GM12878 (cell line): ENCODE measurements at regions not wholly inside any gene's neighbourhood (a gene's known extent, or its start where the extent isn't known, plus 50 kb on each side); places are given as distances from the start of the nearest gene placed in this dataset.

Experiments used
- ATAC-seq: fragments of 200-7000 bp; cut with Tn5 transposase; 3 replicates; pipeline ENCODE4 v1.9.1; 2020; ENCODE audit warnings: mild to moderate bottlenecking, moderate library complexity
- BruUV-seq: library from RNA; stranded (reverse); fragments of 400-500 nt; replicated peaks from 2 replicates; lab custom pipeline; 2021; lab: Mats Ljungman, UMichigan
- CTCF ChIA-PET: fragments of 300-600 bp; sonication (Branson Sonifier 250); formaldehyde crosslinking; extraction: SDS; loops from one replicate; lab custom pipeline; 2021; ENCODE audit warnings: inconsistent platforms; lab: Yijun Ruan, JAX
- POLR2A ChIA-PET: fragments of 350-600 bp; formaldehyde crosslinking; extraction: SDS; loops from one replicate; lab custom pipeline; 2021; ENCODE audit warnings: inconsistent platforms; lab: Charles Lee
- RAD21 ChIA-PET: fragments of 300-600 bp; sonication (Branson Sonifier 250); formaldehyde crosslinking; loops from one replicate; lab custom pipeline; 2023; ENCODE audit warnings: antibody characterized with exemption; ENCODE audit not compliant: unreplicated experiment; lab: Charles Lee
- SMC1A ChIA-PET: fragments of 300-600 bp; sonication (Branson Sonifier 250); formaldehyde crosslinking; loops from one replicate; lab custom pipeline; 2023; ENCODE audit not compliant: unreplicated experiment, uncharacterized antibody; lab: Charles Lee
- DNase-seq: peaks from one replicate; pipeline ENCODE4 v3.0.0-alpha.2; 2011; ENCODE audit warnings: low read depth, low spot score
- FAIRE-seq: peaks from 3 replicates; lab custom pipeline; 2011; peaks lifted over from hg19 to GRCh38; lab: Jason Lieb, UNC
- H2AFZ ChIP-seq: 2 replicates; pipeline ENCODE4 v1.6.0; 2011; ENCODE audit warnings: low read depth, low read length, control low read depth; ENCODE audit not compliant: control insufficient read depth
- H3K27ac ChIP-seq: 2 replicates; pipeline ENCODE4 v1.5.1; 2011; ENCODE audit warnings: control low read depth; ENCODE audit not compliant: control insufficient read depth, insufficient read depth
- H3K27me3 ChIP-seq, 2 experiments: replicated peaks in 1 of 2; 2 replicates each; pipeline versions ENCODE4 v1.6.0 to v1.6.1; 2011; ENCODE audit warnings: low read length in 1 of 2; ENCODE audit not compliant: control insufficient read depth in 2 of 2, insufficient read depth in 2 of 2
- H3K36me3 ChIP-seq, 2 experiments: 2 replicates each; pipeline ENCODE4 v1.5.1; 2011; ENCODE audit warnings: low read length in 1 of 2; ENCODE audit not compliant: control insufficient read depth in 2 of 2, insufficient read depth in 2 of 2
- H3K4me1 ChIP-seq: 2 replicates; pipeline ENCODE4 v1.6.1; 2011; ENCODE audit warnings: mild to moderate bottlenecking, low read length, moderate library complexity, mixed read lengths; ENCODE audit not compliant: control insufficient read depth, insufficient read depth
- H3K4me2 ChIP-seq: 2 replicates; pipeline ENCODE4 v1.6.0; 2011; ENCODE audit warnings: control low read depth; ENCODE audit not compliant: control insufficient read depth, insufficient read depth
- H3K4me3 ChIP-seq: fragments of 200-600 bp; sonication (generic); 2 replicates; pipeline ENCODE4 v1.5.1; 2016
- H3K79me2 ChIP-seq: 2 replicates; pipeline ENCODE4 v1.6.0; 2011; ENCODE audit warnings: low read length; ENCODE audit not compliant: control insufficient read depth, insufficient read depth
- H3K9ac ChIP-seq: 2 replicates; pipeline ENCODE4 v1.8.0; 2011; ENCODE audit warnings: low read length, control low read depth, mixed read lengths; ENCODE audit not compliant: control insufficient read depth, insufficient read depth
- H3K9me3 ChIP-seq: replicated peaks from 3 replicates; pipeline ENCODE4 v1.5.1; 2011; ENCODE audit warnings: mild to moderate bottlenecking, low read length; ENCODE audit not compliant: control insufficient read depth, insufficient read depth
- H4K20me1 ChIP-seq: 2 replicates; pipeline ENCODE4 v1.6.0; 2011; ENCODE audit not compliant: control insufficient read depth, insufficient read depth
- EED ChIP-seq: sonication (generic); IDR thresholded peaks from 2 replicates; pipeline ENCODE4 v1.6.1; 2016; ENCODE audit warnings: antibody characterized with exemption, low read depth
- GABPA ChIP-seq: IDR thresholded peaks from 2 replicates; pipeline ENCODE4 v1.6.1; 2014; ENCODE audit warnings: antibody characterized with exemption, low read depth, mild to moderate bottlenecking, inconsistent platforms
- IKZF1 ChIP-seq: fragments of 450-650 bp; conservative IDR thresholded peaks from 2 replicates; pipeline ENCODE4 v1.6.1; 2017; ENCODE audit warnings: antibody characterized with exemption, mild to moderate bottlenecking
- MEF2B ChIP-seq: fragments of 450-650 bp; IDR thresholded peaks from 2 replicates; pipeline ENCODE4 v1.6.1; 2018; ENCODE audit warnings: mild to moderate bottlenecking, moderate library complexity; ENCODE audit not compliant: partially characterized antibody, poor library complexity, severe bottlenecking
- MTA3 ChIP-seq: IDR thresholded peaks from 2 replicates; pipeline ENCODE4 v1.6.1; 2012; ENCODE audit warnings: low read length, inconsistent platforms, borderline replicate concordance
- MYC ChIP-seq: IDR thresholded peaks from 2 replicates; pipeline ENCODE4 v1.6.1; 2011; ENCODE audit warnings: mild to moderate bottlenecking, low read length, moderate library complexity, inconsistent platforms; ENCODE audit not compliant: insufficient read depth, insufficient replicate concordance, insufficient read length, severe bottlenecking
- NR2F1 ChIP-seq: fragments of 450-650 bp; conservative IDR thresholded peaks from 2 replicates; pipeline ENCODE4 v1.6.1; 2017; ENCODE audit warnings: mild to moderate bottlenecking
- POLR2AphosphoS2 ChIP-seq: IDR thresholded peaks from 2 replicates; pipeline ENCODE4 v1.6.1; 2011; ENCODE audit warnings: low read depth, mild to moderate bottlenecking, low read length, improper control_type of control experiment, moderate library complexity
- RELA ChIP-seq: fragments of 450-650 bp; IDR thresholded peaks from 2 replicates; pipeline ENCODE4 v1.8.0; 2014; ENCODE audit warnings: borderline replicate concordance; ENCODE audit not compliant: partially characterized antibody
- RUNX3 ChIP-seq: IDR thresholded peaks from 2 replicates; pipeline ENCODE4 v1.6.1; 2012; ENCODE audit warnings: low read length, inconsistent platforms
- SPI1 ChIP-seq: IDR thresholded peaks from 2 replicates; pipeline ENCODE4 v1.6.1; 2011; ENCODE audit warnings: low read depth, mild to moderate bottlenecking, low read length, moderate library complexity, borderline replicate concordance; ENCODE audit not compliant: insufficient read depth
- WGBS: methylation state at CpG from one replicate; pipeline ENCODE4 v1.1.6; 2016; ENCODE audit warnings: low lambda C conversion rate; ENCODE audit not compliant: insufficient replicate concordance, insufficient coverage; ENCODE audit errors: missing lambda C conversion rate; 5-methylcytosine and 5-hydroxymethylcytosine counted together
- in situ Hi-C: fragments of 300-500 bp; cut with MboI; formaldehyde crosslinking; loops from 9 replicates; pipeline ENCODE4 v1.14.3; 2018; ENCODE audit warnings: mixed read lengths
- intact Hi-C: fragments of 100-400 bp; cut with micrococcal nuclease; formaldehyde crosslinking; loops from one replicate; pipeline ENCODE4 v1.14.2; 2022; ENCODE audit not compliant: unreplicated experiment
- TF ChIP-seq, protein P1 (sequence below): fragments of 450-650 bp; formaldehyde crosslinking; IDR thresholded peaks from 2 replicates; pipeline ENCODE4 v1.5.0; 2022; ENCODE audit warnings: mild to moderate bottlenecking, missing genetic modification characterization

DNA sequence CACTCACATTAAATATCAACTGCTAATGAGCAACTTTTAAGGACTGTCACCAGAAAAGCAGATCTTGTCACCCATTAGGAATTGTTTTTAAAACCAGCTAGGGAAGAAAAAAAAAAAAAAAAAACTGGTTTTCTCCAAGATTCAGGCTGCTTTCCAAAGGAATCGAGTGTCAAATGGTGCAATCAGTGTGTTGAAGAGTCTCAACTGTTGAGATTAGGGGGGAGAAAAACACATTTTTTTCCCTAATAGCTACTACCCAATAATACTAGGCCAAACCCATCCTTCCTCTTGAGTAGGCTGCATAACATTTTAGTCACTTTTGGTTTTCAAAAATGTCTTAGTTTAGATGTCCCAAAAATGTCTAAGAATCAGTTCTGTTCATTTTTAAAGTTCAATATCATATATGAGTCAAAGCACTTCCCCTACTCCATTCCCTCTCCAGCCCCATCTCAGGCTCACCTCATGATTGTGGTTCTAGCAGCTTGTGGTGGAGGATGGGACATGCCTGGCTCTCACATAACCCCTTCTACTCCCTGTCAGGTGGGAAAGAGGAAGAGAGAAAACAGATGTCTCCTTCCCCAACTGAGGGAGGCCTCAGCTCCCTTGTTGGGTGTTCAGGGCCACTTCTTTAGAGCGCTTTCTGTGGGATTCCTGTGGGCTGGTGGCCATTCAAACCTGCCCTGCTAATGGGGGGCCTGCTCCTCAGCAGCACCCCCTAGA lies 193.6 kb downstream of the CWF19L2 start:
- Histone ChIP-seq H4K20me1 (no peaks in the 10 kb centered on the region), H3K4me3 (no peak overlapping the region), H3K9me3 (no peaks in the 10 kb centered on the region), H3K79me2 (no peaks in the 10 kb centered on the region), H2AFZ (no peak overlapping the region), H3K36me3 (no peaks in the 10 kb centered on the region), H3K4me1 (peaks cover 8% of the 10 kb centered on the region), H3K27me3 (no peaks in the 10 kb centered on the region; a peak in 1 of 4 replicates), H3K9ac (no peak overlapping the region), H3K4me2 (no peak overlapping the region), H3K27ac (no peak overlapping the region)
- SMC1A ChIA-PET, result no interaction called here
- in situ Hi-C loops (no loop called here), intact Hi-C loops (no loop called here)
- FAIRE-seq (no peak), DNase-seq (peak; percentile 9), ATAC-seq (peak; percentile 54)
- TF ChIP-seq SPI1 (peak; percentile 64; the same call in 1 of the 2 replicates), POLR2AphosphoS2 (no peak), MTA3 (no peak), MYC (no peak), NR2F1 (no peak), IKZF1 (no peak), RELA (no peak), MEF2B (no peak), RUNX3 (peak; percentile 75), EED (peak; percentile 49; the same call in 1 of the 2 replicates), GABPA (no peak)
- TF ChIP-seq, protein P1, sequence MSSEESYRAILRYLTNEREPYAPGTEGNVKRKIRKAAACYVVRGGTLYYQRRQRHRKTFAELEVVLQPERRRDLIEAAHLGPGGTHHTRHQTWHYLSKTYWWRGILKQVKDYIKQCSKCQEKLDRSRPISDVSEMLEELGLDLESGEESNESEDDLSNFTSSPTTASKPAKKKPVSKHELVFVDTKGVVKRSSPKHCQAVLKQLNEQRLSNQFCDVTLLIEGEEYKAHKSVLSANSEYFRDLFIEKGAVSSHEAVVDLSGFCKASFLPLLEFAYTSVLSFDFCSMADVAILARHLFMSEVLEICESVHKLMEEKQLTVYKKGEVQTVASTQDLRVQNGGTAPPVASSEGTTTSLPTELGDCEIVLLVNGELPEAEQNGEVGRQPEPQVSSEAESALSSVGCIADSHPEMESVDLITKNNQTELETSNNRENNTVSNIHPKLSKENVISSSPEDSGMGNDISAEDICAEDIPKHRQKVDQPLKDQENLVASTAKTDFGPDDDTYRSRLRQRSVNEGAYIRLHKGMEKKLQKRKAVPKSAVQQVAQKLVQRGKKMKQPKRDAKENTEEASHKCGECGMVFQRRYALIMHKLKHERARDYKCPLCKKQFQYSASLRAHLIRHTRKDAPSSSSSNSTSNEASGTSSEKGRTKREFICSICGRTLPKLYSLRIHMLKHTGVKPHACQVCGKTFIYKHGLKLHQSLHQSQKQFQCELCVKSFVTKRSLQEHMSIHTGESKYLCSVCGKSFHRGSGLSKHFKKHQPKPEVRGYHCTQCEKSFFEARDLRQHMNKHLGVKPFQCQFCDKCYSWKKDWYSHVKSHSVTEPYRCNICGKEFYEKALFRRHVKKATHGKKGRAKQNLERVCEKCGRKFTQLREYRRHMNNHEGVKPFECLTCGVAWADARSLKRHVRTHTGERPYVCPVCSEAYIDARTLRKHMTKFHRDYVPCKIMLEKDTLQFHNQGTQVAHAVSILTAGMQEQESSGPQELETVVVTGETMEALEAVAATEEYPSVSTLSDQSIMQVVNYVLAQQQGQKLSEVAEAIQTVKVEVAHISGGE (CRISPR knock-in tag), result no peak
- 69% methylated on average over 2 of the region's 2 CpGs for WGBS
- POLR2A ChIA-PET, result no interaction called here
- RAD21 ChIA-PET, result no interaction called here
- CTCF ChIA-PET, result interaction anchor here (0.7 kb wide), 1 partner anchor 507 kb away, joined by 4 read pairs; no protein-coding TSS in a partner anchor
- BruUV-seq, result no TSS peak
